Keratinocyte (primary cell): ENCODE measurements at regions not wholly inside any gene's neighbourhood (a gene's known extent, or its start where the extent isn't known, plus 50 kb on each side); places are given as distances from the start of the nearest gene placed in this dataset.

Experiments used
- DNase-seq: peaks from one replicate; pipeline ENCODE4 v3.0.0-alpha.2; 2011; ENCODE audit warnings: low read depth, missing footprints, low spot score
- FAIRE-seq: peaks from 2 replicates; lab custom pipeline; 2011; peaks lifted over from hg19 to GRCh38; lab: Jason Lieb, UNC
- H2AFZ ChIP-seq: 2 replicates; pipeline ENCODE4 v1.6.0; 2012; ENCODE audit warnings: low read length, control low read depth, inconsistent platforms; ENCODE audit not compliant: control insufficient read depth
- H3K27ac ChIP-seq: 2 replicates; pipeline ENCODE4 v1.5.1; 2011; ENCODE audit warnings: low read length; ENCODE audit not compliant: control insufficient read depth, insufficient read depth
- H3K27me3 ChIP-seq: 3 replicates; pipeline ENCODE4 v1.6.0; 2011; ENCODE audit warnings: low read length; ENCODE audit not compliant: control insufficient read depth, insufficient read depth; ENCODE audit errors: extremely low read depth
- H3K36me3 ChIP-seq, 2 experiments: 2 replicates in 1 of 2; 3 replicates in 1 of 2; pipeline ENCODE4 v1.5.1; 2011; ENCODE audit warnings: low read length in 2 of 2, mild to moderate bottlenecking in 1 of 2; ENCODE audit not compliant: control insufficient read depth in 2 of 2, insufficient read depth in 2 of 2; ENCODE audit errors: extremely low read depth in 1 of 2
- H3K4me1 ChIP-seq: 3 replicates; pipeline ENCODE4 v1.5.1; 2011; ENCODE audit warnings: low read length; ENCODE audit not compliant: control insufficient read depth, insufficient read depth; ENCODE audit errors: extremely low read depth
- H3K4me2 ChIP-seq: 3 replicates; pipeline ENCODE4 v1.6.0; 2011; ENCODE audit warnings: low read depth, low read length; ENCODE audit not compliant: control insufficient read depth, insufficient read depth; ENCODE audit errors: extremely low read depth
- H3K4me3 ChIP-seq, 3 experiments: fragments of 200-600 bp in 1 of 3; sonication (generic) in 1 of 3; 2 replicates in 2 of 3; 3 replicates in 1 of 3; pipeline ENCODE4 v1.5.1; 2011 to 2016; ENCODE audit warnings: low read length in 3 of 3, mild to moderate bottlenecking in 3 of 3, control low read depth in 2 of 3, inconsistent platforms in 1 of 3, low read depth in 1 of 3, mixed read lengths in 1 of 3, mixed run types in 1 of 3, moderate library complexity in 1 of 3; ENCODE audit not compliant: control insufficient read depth in 2 of 3, insufficient read depth in 2 of 3; ENCODE audit errors: extremely low read depth in 1 of 3
- H3K79me2 ChIP-seq: 2 replicates; pipeline ENCODE4 v1.6.0; 2012; ENCODE audit warnings: low read length; ENCODE audit not compliant: control insufficient read depth, insufficient read depth
- H3K9ac ChIP-seq: 3 replicates; pipeline ENCODE4 v1.6.0; 2011; ENCODE audit warnings: low read length; ENCODE audit not compliant: control insufficient read depth, insufficient read depth; ENCODE audit errors: extremely low read depth
- H3K9me1 ChIP-seq: 3 replicates; pipeline ENCODE4 v1.6.0; 2011; ENCODE audit warnings: low read length; ENCODE audit not compliant: control insufficient read depth, insufficient read depth; ENCODE audit errors: extremely low read depth
- H3K9me3 ChIP-seq: 2 replicates; pipeline ENCODE4 v1.5.1; 2012; ENCODE audit warnings: low read depth, low read length; ENCODE audit not compliant: control insufficient read depth
- H4K20me1 ChIP-seq: 3 replicates; pipeline ENCODE4 v1.6.0; 2011; ENCODE audit warnings: low read length; ENCODE audit not compliant: control insufficient read depth, insufficient read depth; ENCODE audit errors: extremely low read depth
- CTCF ChIP-seq, 3 experiments: IDR thresholded peaks in 1 of 3; conservative IDR thresholded peaks in 1 of 3; optimal IDR thresholded peaks in 1 of 3; 2 replicates in 2 of 3; 3 replicates in 1 of 3; pipeline versions ENCODE3 to v1.5.1; 2011; ENCODE audit warnings: low read length in 3 of 3, mild to moderate bottlenecking in 3 of 3, moderate library complexity in 2 of 3, control low read depth in 1 of 3, inconsistent platforms in 1 of 3; ENCODE audit not compliant: insufficient read depth in 2 of 3; ENCODE audit errors: extremely low read depth in 1 of 3
- EZH2 ChIP-seq: IDR thresholded peaks from one replicate; pipeline ENCODE4 v1.6.1; 2012; ENCODE audit warnings: inconsistent platforms, mild to moderate bottlenecking, low read length, moderate library complexity
- dilution Hi-C: fragments of 300-500 bp; cut with MboI; formaldehyde crosslinking; loops from one replicate; pipeline ENCODE4 v1.7.0; 2020; ENCODE audit warnings: low sequenced_read_pairs; ENCODE audit not compliant: extremely low pct_ligation_motif_present

- no peak overlapping the region for H3K27ac ChIP-seq
- H3K4me2 ChIP-seq, result no peak overlapping the region
- H3K9me1 ChIP-seq, result no peaks in the 10 kb centered on the region
- no peak for DNase-seq
- dilution Hi-C loops, result no loop called here
- H3K27me3 ChIP-seq, result no peaks in the 10 kb centered on the region
- H3K9ac ChIP-seq, result no peak overlapping the region
- H3K9me3 ChIP-seq, result no peaks in the 10 kb centered on the region
- H3K79me2 ChIP-seq, result no peaks in the 10 kb centered on the region
- TF ChIP-seq CTCF (optimal IDR thresholded peaks at IDR 0.05 in 1 of 3, IDR thresholded peaks at IDR 0.05 in 1 of 3, conservative IDR thresholded peaks at IDR 0.05 in 1 of 3; ENCODE audit: extremely low read depth in 1 of 3, insufficient read depth in 2 of 3, low read length in 3 of 3) (no peak), EZH2 (no peak)
- no peaks in the 10 kb centered on the region for H3K36me3 ChIP-seq
- no peaks in the 10 kb centered on the region for H3K4me1 ChIP-seq
- H4K20me1 ChIP-seq, result no peaks in the 10 kb centered on the region
- H3K4me3 ChIP-seq, result no peak overlapping the region
- FAIRE-seq, result no peak
- no peak overlapping the region for H2AFZ ChIP-seq
Observed at GRCh38 chr7:46833197-46833596, 748.7 kb downstream of the TNS3 start.

- H3K79me2 ChIP-seq, result no peaks in the 10 kb centered on the region
- no peaks in the 10 kb centered on the region for H3K27me3 ChIP-seq
- no peak overlapping the region for H2AFZ ChIP-seq
- no peaks in the 10 kb centered on the region for H4K20me1 ChIP-seq
- no peak for DNase-seq
- FAIRE-seq, result no peak
- H3K36me3 ChIP-seq, result no peaks in the 10 kb centered on the region
- no peaks in the 10 kb centered on the region for H3K9me3 ChIP-seq
- H3K27ac ChIP-seq, result no peak overlapping the region
- H3K4me2 ChIP-seq, result no peak overlapping the region
- H3K9ac ChIP-seq, result no peak overlapping the region
- no peak overlapping the region for H3K4me3 ChIP-seq
- no peak for TF ChIP-seq CTCF (optimal IDR thresholded peaks at IDR 0.05 in 1 of 3, IDR thresholded peaks at IDR 0.05 in 1 of 3, conservative IDR thresholded peaks at IDR 0.05 in 1 of 3; ENCODE audit: extremely low read depth in 1 of 3, insufficient read depth in 2 of 3, low read length in 3 of 3)
- TF ChIP-seq EZH2, result no peak
- H3K4me1 ChIP-seq, result no peaks in the 10 kb centered on the region
- dilution Hi-C loops, result no loop called here
- H3K9me1 ChIP-seq, result no peaks in the 10 kb centered on the region
Observed at GRCh38 chr7:46832136-46832535, 749.8 kb downstream of the TNS3 start.
